ENCODE measurements at regions not wholly inside any gene's neighbourhood (a gene's known extent, or its start where the extent isn't known, plus 50 kb on each side); places are given as distances from the start of the nearest gene placed in this dataset.
"Not testable (repeated sequence)": the region's sequence is repeated elsewhere in the genome, so short reads cannot be mapped to it uniquely, and the experiment has no call there.

DNA sequence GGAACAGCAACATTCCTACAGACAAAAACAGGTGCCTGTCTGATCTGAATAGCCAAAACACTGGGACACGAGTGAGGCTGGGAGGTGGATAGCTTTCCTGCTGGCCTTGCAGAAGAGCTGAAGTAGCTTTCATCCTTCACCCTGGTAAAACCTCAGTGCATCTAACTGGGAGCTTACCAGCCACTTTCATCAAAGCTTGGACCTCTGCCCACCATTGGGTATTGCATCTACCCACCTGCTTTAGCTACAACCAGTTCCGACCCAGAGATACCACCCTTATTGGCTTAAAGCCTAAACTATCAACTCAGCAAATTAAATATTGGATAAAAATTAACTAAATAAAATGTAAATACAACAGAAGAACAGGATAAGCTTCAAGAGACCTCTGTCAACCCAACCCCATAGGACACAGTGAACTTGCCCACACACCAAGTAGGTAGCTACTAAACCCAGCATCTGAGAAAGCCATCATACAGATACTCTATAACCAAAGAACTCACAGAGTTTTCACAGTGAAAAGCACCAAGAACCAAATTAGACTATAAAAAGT lies 866.3 kb downstream of the FSCB start:
- no peak overlapping the region for H3K4me3 ChIP-seq (ENCODE audit: low read depth in 1 of 2, low read length in 2 of 2)
- H3K27ac ChIP-seq (ENCODE audit: low read depth in 2 of 2, low read length in 1 of 2) = no peak overlapping the region
- H3K27me3 ChIP-seq (ENCODE audit: control insufficient read depth in 1 of 2, insufficient read depth in 2 of 2, low read length in 2 of 2) = no peaks in the 10 kb centered on the region
- peaks cover 0 to 3% of the 10 kb centered on the region in 2 donors for H3K9me3 ChIP-seq (ENCODE audit: control insufficient read depth in 2 of 2, insufficient read depth in 1 of 2, low read depth in 1 of 2, low read length in 1 of 2)
- WGBS, 2 donors = 73 to 94% methylated on average over 2 of the region's 2 CpGs
- H3K4me1 ChIP-seq (ENCODE audit: control insufficient read depth in 2 of 2, insufficient read depth in 2 of 2, low read length in 1 of 2) = no peaks in the 10 kb centered on the region
- H3K36me3 ChIP-seq (ENCODE audit: control insufficient read depth in 2 of 2, insufficient read depth in 2 of 2, low read length in 1 of 2) = no peaks in the 10 kb centered on the region

DNA sequence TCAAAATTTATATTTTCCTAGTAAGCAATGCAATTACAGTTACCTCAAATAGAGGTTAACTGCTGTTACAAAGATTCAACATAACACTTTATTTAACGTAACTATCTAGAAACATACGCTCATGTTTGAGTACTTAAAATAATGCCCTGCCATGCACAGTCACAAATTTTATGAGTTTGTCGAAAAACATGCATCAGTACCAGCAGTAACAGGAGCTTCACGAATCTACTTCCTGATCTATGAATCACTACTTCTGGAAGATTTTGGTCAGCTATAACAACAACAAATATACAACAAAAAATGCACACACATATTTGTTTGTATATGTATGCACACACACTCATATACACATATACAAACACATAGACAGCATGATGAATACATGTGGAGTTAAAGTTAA lies 881.8 kb downstream of the FSCB start:
- Histone ChIP-seq H3K4me1 (ENCODE audit: control insufficient read depth in 2 of 2, insufficient read depth in 2 of 2, low read length in 1 of 2) (no peaks in the 10 kb centered on the region), H3K9me3 (ENCODE audit: control insufficient read depth in 2 of 2, insufficient read depth in 1 of 2, low read depth in 1 of 2, low read length in 1 of 2) (no peaks in the 10 kb centered on the region), H3K27ac (ENCODE audit: low read depth in 2 of 2, low read length in 1 of 2) (no peak overlapping the region), H3K4me3 (ENCODE audit: low read depth in 1 of 2, low read length in 2 of 2) (no peak overlapping the region), H3K27me3 (ENCODE audit: control insufficient read depth in 1 of 2, insufficient read depth in 2 of 2, low read length in 2 of 2) (no peaks in the 10 kb centered on the region), H3K36me3 (ENCODE audit: control insufficient read depth in 2 of 2, insufficient read depth in 2 of 2, low read length in 1 of 2) (no peaks in the 10 kb centered on the region)
- WGBS, 2 donors = 82 to 86% methylated on average over 4 of the region's 4 CpGs

DNA sequence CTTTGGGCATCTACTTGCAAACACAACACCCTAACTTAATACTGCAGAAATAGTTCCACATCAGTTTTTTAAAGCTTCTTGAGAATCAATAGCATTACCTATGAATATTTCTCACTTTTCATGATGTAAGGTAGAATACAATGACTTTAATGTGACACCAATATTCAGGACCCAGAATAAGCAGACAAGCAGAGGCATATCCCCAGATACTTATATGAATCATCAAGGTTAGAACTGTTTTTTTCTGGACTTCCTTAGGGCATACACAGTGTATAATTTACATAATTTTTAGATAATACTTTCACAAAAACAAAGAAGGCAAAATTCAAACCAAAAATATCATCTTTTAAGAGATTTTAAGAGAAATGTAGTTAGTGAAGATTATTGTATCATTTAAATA lies 885.8 kb downstream of the FSCB start:
- H3K27me3 ChIP-seq (ENCODE audit: control insufficient read depth in 1 of 2, insufficient read depth in 2 of 2, low read length in 2 of 2) = no peaks in the 10 kb centered on the region
- H3K36me3 ChIP-seq (ENCODE audit: control insufficient read depth in 2 of 2, insufficient read depth in 2 of 2, low read length in 1 of 2) = no peaks in the 10 kb centered on the region
- no peaks in the 10 kb centered on the region for H3K9me3 ChIP-seq (ENCODE audit: control insufficient read depth in 2 of 2, insufficient read depth in 1 of 2, low read depth in 1 of 2, low read length in 1 of 2)
- H3K4me3 ChIP-seq (ENCODE audit: low read depth in 1 of 2, low read length in 2 of 2) = no peak overlapping the region
- no peaks in the 10 kb centered on the region for H3K4me1 ChIP-seq (ENCODE audit: control insufficient read depth in 2 of 2, insufficient read depth in 2 of 2, low read length in 1 of 2)
- no peak overlapping the region for H3K27ac ChIP-seq (ENCODE audit: low read depth in 2 of 2, low read length in 1 of 2)

DNA sequence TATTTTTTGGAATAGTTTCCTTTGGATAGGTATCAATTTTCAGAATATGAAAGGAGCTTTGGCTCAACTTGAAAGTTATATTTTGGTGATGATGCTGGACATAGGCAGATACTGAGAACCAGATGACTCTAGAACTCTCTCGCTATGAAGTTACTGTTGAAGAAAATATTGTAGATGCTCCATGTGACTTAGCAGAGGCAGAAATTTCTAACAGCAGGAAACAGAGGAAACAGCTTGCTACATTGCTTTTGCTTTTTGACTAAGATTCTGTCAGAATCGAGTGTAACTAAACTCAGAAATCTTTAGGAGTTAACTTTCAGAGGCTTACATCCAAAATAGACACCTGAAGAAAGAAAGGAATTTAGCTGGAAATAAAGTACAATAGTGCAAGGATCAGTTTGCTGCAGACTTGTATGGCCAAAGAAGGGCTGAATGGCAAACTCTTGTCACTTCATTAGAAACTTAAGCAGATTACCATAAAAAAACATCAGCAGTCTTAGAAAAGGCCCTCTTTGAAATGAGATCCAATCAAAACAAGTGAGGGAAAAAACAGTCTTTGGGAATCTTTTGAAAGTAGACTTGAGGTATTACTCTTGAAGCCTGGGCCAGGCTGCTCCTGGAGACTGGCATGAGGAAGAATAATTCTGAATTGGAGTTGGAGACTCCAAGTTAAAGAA lies 911.8 kb downstream of the FSCB start:
- H3K4me3 ChIP-seq (ENCODE audit: low read depth in 1 of 2, low read length in 2 of 2) = no peak overlapping the region
- H3K27ac ChIP-seq (ENCODE audit: low read depth in 2 of 2, low read length in 1 of 2) = no peak overlapping the region
- H3K36me3 ChIP-seq (ENCODE audit: control insufficient read depth in 2 of 2, insufficient read depth in 2 of 2, low read length in 1 of 2) = no peaks in the 10 kb centered on the region
- no peaks in the 10 kb centered on the region for H3K4me1 ChIP-seq (ENCODE audit: control insufficient read depth in 2 of 2, insufficient read depth in 2 of 2, low read length in 1 of 2)
- WGBS, 2 donors = 62 to 66% methylated on average over 2 of the region's 2 CpGs
- no peaks in the 10 kb centered on the region for H3K27me3 ChIP-seq (ENCODE audit: control insufficient read depth in 1 of 2, insufficient read depth in 2 of 2, low read length in 2 of 2)
- peaks cover 0 to 3% of the 10 kb centered on the region in 2 donors for H3K9me3 ChIP-seq (ENCODE audit: control insufficient read depth in 2 of 2, insufficient read depth in 1 of 2, low read depth in 1 of 2, low read length in 1 of 2)

DNA sequence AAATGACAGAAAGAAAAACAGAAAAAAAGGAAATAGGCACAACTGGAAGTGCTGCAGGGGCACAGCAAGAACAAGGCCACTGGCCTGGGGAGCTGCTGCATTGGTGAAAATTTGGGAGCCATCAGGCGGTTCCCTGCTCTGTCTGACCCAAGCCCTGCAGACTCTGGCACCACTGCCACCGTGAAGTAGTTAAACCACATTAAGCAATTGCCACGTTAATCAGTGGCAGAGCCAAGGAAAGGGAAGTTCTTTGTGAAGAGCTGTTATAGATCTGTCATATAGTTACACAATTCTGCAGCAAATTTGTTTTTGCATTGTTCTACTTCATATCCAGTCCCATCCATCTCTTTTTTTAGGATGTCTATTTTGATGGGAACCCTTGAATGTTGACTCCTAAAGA lies 915.3 kb downstream of the FSCB start:
- no peaks in the 10 kb centered on the region for H3K4me1 ChIP-seq (ENCODE audit: control insufficient read depth in 2 of 2, insufficient read depth in 2 of 2, low read length in 1 of 2)
- peaks cover 0 to 3% of the 10 kb centered on the region in 2 donors for H3K9me3 ChIP-seq (ENCODE audit: control insufficient read depth in 2 of 2, insufficient read depth in 1 of 2, low read depth in 1 of 2, low read length in 1 of 2)
- WGBS, 2 donors = 47 to 64% methylated on average over 3 of the region's 3 CpGs
- H3K36me3 ChIP-seq (ENCODE audit: control insufficient read depth in 2 of 2, insufficient read depth in 2 of 2, low read length in 1 of 2) = no peaks in the 10 kb centered on the region
- no peak overlapping the region for H3K4me3 ChIP-seq (ENCODE audit: low read depth in 1 of 2, low read length in 2 of 2)
- H3K27me3 ChIP-seq (ENCODE audit: control insufficient read depth in 1 of 2, insufficient read depth in 2 of 2, low read length in 2 of 2) = no peaks in the 10 kb centered on the region
- no peak overlapping the region for H3K27ac ChIP-seq (ENCODE audit: low read depth in 2 of 2, low read length in 1 of 2)

DNA sequence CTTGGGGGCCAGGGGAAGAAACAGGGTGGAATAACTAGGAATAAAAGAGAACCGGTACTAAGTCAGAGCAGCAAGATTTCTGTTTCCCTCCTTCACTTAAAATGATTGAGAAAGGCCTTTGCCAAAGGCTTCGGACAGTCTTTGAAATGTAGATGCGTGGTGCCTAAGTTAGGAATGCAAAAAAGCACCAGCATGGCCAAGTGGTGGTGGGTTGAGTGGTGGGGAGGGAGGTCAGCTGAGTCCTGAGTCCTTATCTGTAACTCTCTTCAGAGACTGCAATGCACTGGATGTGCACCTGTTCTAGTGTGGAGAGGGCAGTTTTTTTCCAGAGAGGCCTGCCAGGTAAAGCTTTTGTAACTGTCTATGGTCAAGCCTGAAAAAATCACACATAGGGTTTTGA lies 919.9 kb downstream of the FSCB start:
- 63 to 68% methylated on average over 3 of the region's 3 CpGs for WGBS, 2 donors

DNA sequence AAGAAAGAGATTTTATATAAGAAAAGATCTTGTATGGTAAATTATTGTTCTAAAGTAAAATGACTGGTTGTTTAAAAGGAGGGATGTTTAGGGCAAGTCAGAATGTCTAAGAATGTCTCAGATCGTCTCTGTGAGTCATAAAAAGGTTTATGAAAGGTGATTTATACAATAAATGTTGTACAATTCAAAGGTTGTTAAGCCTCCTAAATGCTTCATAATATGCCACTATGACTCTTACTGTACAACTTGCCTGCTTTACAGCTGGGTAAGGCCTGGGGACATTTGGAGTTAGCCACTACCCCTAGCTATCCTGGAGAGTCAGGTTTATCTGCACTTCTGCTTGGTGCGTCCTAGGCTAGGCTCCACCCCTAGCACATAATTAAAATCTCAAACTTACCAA lies 927.4 kb downstream of the FSCB start:
- Histone ChIP-seq H3K27ac (ENCODE audit: low read depth in 2 of 2, low read length in 1 of 2) (no peak overlapping the region), H3K36me3 (ENCODE audit: control insufficient read depth in 2 of 2, insufficient read depth in 2 of 2, low read length in 1 of 2) (no peaks in the 10 kb centered on the region), H3K27me3 (ENCODE audit: control insufficient read depth in 1 of 2, insufficient read depth in 2 of 2, low read length in 2 of 2) (no peaks in the 10 kb centered on the region), H3K9me3 (ENCODE audit: control insufficient read depth in 2 of 2, insufficient read depth in 1 of 2, low read depth in 1 of 2, low read length in 1 of 2) (no peaks in the 10 kb centered on the region), H3K4me3 (ENCODE audit: low read depth in 1 of 2, low read length in 2 of 2) (no peak overlapping the region), H3K4me1 (ENCODE audit: control insufficient read depth in 2 of 2, insufficient read depth in 2 of 2, low read length in 1 of 2) (no peaks in the 10 kb centered on the region)
- WGBS, 2 donors = 64 to 71% methylated on average over 2 of the region's 2 CpGs

More for the DNA sequence above, 919.9 kb downstream of the FSCB start:
- H3K9me3 ChIP-seq (ENCODE audit: control insufficient read depth in 2 of 2, insufficient read depth in 1 of 2, low read depth in 1 of 2, low read length in 1 of 2) = no peaks in the 10 kb centered on the region
- no peaks in the 10 kb centered on the region for H3K4me1 ChIP-seq (ENCODE audit: control insufficient read depth in 2 of 2, insufficient read depth in 2 of 2, low read length in 1 of 2)
- H3K36me3 ChIP-seq (ENCODE audit: control insufficient read depth in 2 of 2, insufficient read depth in 2 of 2, low read length in 1 of 2) = no peaks in the 10 kb centered on the region
- H3K4me3 ChIP-seq (ENCODE audit: low read depth in 1 of 2, low read length in 2 of 2) = no peak overlapping the region
- H3K27me3 ChIP-seq (ENCODE audit: control insufficient read depth in 1 of 2, insufficient read depth in 2 of 2, low read length in 2 of 2) = no peaks in the 10 kb centered on the region
- H3K27ac ChIP-seq (ENCODE audit: low read depth in 2 of 2, low read length in 1 of 2) = no peak overlapping the region

DNA sequence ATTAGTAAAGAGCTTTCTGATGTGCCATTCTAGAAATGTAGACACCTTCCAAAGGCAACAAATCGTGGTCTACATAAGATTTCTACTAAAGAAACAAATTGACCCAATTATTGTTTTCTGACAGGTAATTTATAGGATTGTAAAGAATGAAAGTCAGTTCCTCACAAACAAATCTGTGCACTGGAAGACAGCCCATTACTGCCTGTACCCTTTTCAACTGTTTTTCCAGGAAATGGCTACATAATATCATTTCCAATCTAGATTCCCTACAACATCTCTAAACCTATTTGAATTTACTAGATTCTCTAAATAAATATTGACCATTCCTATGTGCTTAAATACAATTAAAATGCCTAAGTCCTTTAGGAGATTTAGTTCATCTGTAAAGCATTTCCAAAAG lies 939.1 kb downstream of the FSCB start:
- H3K4me3 ChIP-seq (ENCODE audit: low read depth in 1 of 2, low read length in 2 of 2) = no peak overlapping the region
- WGBS, 2 donors = 35 to 39% methylated on average over 1 of the region's 1 CpG

DNA sequence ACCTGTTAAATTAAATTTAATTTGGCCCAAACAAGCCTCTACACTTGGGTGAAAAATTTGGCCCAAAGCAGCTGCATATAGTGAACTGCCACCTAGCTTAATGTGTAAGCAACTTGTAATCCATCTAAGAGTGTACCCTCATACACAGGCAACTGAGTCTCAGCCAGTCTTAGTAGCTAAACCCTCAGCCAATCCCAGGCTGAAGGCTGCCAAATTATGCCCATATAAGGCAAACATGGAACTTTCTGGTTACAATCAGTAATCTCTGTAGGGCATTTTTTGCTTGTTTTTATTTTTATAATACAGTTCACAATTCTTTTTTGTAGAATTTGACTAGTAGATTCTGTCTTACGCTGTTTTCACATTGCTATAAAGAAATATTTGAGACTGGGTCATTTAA lies 958.7 kb downstream of the FSCB start:
- Histone ChIP-seq H3K4me3 (ENCODE audit: low read depth in 1 of 2, low read length in 2 of 2) (no peak overlapping the region), H3K4me1 (ENCODE audit: control insufficient read depth in 2 of 2, insufficient read depth in 2 of 2, low read length in 1 of 2) (no peaks in the 10 kb centered on the region), H3K27ac (ENCODE audit: low read depth in 2 of 2, low read length in 1 of 2) (no peak overlapping the region), H3K27me3 (ENCODE audit: control insufficient read depth in 1 of 2, insufficient read depth in 2 of 2, low read length in 2 of 2) (no peaks in the 10 kb centered on the region), H3K9me3 (ENCODE audit: control insufficient read depth in 2 of 2, insufficient read depth in 1 of 2, low read depth in 1 of 2, low read length in 1 of 2) (no peaks in the 10 kb centered on the region), H3K36me3 (ENCODE audit: control insufficient read depth in 2 of 2, insufficient read depth in 2 of 2, low read length in 1 of 2) (no peaks in the 10 kb centered on the region)
- 87 to 92% methylated on average over 1 of the region's 1 CpG for WGBS, 2 donors

More for the DNA sequence above, 939.1 kb downstream of the FSCB start:
- no peaks in the 10 kb centered on the region for H3K27me3 ChIP-seq (ENCODE audit: control insufficient read depth in 1 of 2, insufficient read depth in 2 of 2, low read length in 2 of 2)
- H3K4me1 ChIP-seq (ENCODE audit: control insufficient read depth in 2 of 2, insufficient read depth in 2 of 2, low read length in 1 of 2) = no peaks in the 10 kb centered on the region
- no peak overlapping the region for H3K27ac ChIP-seq (ENCODE audit: low read depth in 2 of 2, low read length in 1 of 2)
- no peaks in the 10 kb centered on the region for H3K9me3 ChIP-seq (ENCODE audit: control insufficient read depth in 2 of 2, insufficient read depth in 1 of 2, low read depth in 1 of 2, low read length in 1 of 2)
- H3K36me3 ChIP-seq (ENCODE audit: control insufficient read depth in 2 of 2, insufficient read depth in 2 of 2, low read length in 1 of 2) = no peaks in the 10 kb centered on the region

DNA sequence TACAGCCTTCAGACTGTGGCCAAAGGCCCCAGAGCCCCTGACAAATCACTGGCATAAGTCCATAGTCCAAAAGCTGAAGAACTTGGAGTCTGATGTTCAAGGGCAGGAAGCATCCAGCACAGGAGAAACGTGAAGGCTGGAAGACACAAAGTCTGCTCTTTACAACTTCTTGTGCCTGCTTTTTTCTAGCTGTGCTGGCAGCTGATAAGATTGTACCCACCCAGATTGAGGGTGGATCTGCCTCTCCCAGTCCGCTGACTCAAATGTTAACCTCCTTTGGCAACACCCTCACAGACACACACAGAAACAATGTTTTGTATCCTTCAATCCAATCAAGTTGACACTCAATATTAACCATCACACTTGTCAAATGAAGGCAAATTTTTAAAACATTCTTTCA lies 959.5 kb downstream of the FSCB start:
- 63 to 66% methylated on average over 2 of the region's 2 CpGs for WGBS, 2 donors
- not testable (repeated sequence) for H3K27me3 ChIP-seq (ENCODE audit: control insufficient read depth in 1 of 2, insufficient read depth in 2 of 2, low read length in 2 of 2); H3K27ac ChIP-seq (ENCODE audit: low read depth in 2 of 2, low read length in 1 of 2); H3K4me3 ChIP-seq (ENCODE audit: low read depth in 1 of 2, low read length in 2 of 2); H3K9me3 ChIP-seq (ENCODE audit: control insufficient read depth in 2 of 2, insufficient read depth in 1 of 2, low read depth in 1 of 2, low read length in 1 of 2); H3K36me3 ChIP-seq (ENCODE audit: control insufficient read depth in 2 of 2, insufficient read depth in 2 of 2, low read length in 1 of 2); H3K4me1 ChIP-seq (ENCODE audit: control insufficient read depth in 2 of 2, insufficient read depth in 2 of 2, low read length in 1 of 2)

Measured in esophagus (tissue), 2 donors.